HG03442 (cell line): ENCODE measurements at regions not wholly inside any gene's neighbourhood (a gene's known extent, or its start where the extent isn't known, plus 50 kb on each side); places are given as distances from the start of the nearest gene placed in this dataset.
"Not testable (repeated sequence)": the region's sequence is repeated elsewhere in the genome, so short reads cannot be mapped to it uniquely, and the experiment has no call there.

Source experiments
- ATAC-seq: cut with Tn5 transposase; IDR thresholded peaks from one replicate; pipeline ENCODE4 v1.9.1; 2021; ENCODE audit warnings: mild to moderate bottlenecking, moderate library complexity; ENCODE audit not compliant: unreplicated experiment

- ATAC-seq = no peak
These were observed 80.8 kb upstream of the SLC8A3 start for GRCh38 chr14:70269582-70269981.

GRCh38 chr14:70268760-70269159 lies 80.0 kb upstream of the SLC8A3 start:
- ATAC-seq = no peak

- ATAC-seq = no peak
These were observed 77.4 kb upstream of the SLC8A3 start for GRCh38 chr14:70266157-70266556.

- ATAC-seq = no peak
These were observed 76.7 kb upstream of the SLC8A3 start for GRCh38 chr14:70265422-70265821.

- no peak for ATAC-seq
These were observed 70.7 kb upstream of the SLC8A3 start for GRCh38 chr14:70259420-70259819.

GRCh38 chr14:70257526-70257925 lies 68.8 kb upstream of the SLC8A3 start:
- no peak for ATAC-seq

GRCh38 chr14:70256601-70257000 lies 67.8 kb upstream of the SLC8A3 start:
- no peak for ATAC-seq

- not testable (repeated sequence) for ATAC-seq
These were observed 66.6 kb upstream of the SLC8A3 start for GRCh38 chr14:70255071-70256057.

GRCh38 chr14:70254476-70254961 lies 65.8 kb upstream of the SLC8A3 start:
- ATAC-seq = no peak

GRCh38 chr14:70253547-70253946 lies 64.8 kb upstream of the SLC8A3 start:
- not testable (repeated sequence) for ATAC-seq

GRCh38 chr14:70245026-70245425 lies 56.3 kb upstream of the SLC8A3 start:
- no peak for ATAC-seq

- peak; percentile 83 for ATAC-seq
These were observed 51.1 kb upstream of the SLC8A3 start for GRCh38 chr14:70239802-70240201.

GRCh38 chr14:70238635-70239034 lies 49.9 kb upstream of the SLC8A3 start:
- ATAC-seq = not testable (repeated sequence)
